ENCODE measurements at regions not wholly inside any gene's neighbourhood (a gene's known extent, or its start where the extent isn't known, plus 50 kb on each side); places are given as distances from the start of the nearest gene placed in this dataset.

GRCh38 chr2:7634409-7634808 lies 717.2 kb downstream of the RNF144A start:
- TF ChIP-seq CTCF (IDR thresholded peaks at IDR 0.05) = no peak
- TF ChIP-seq POLR2A (IDR thresholded peaks at IDR 0.05) = no peak

Measured in adrenal gland (tissue), 5 donors.